B cell (primary cell): ENCODE measurements at regions not wholly inside any gene's neighbourhood (a gene's known extent, or its start where the extent isn't known, plus 50 kb on each side); places are given as distances from the start of the nearest gene placed in this dataset.

Experiments
- ATAC-seq: fragments of 200-7000 bp; cut with Tn5 transposase; one replicate; pipeline ENCODE4 v1.10.0; 2021; ENCODE audit warnings: low read depth, mild to moderate bottlenecking, moderate number of reproducible peaks, moderate library complexity
- CTCF ChIA-PET: fragments of 350-600 bp; sonication (Branson Sonifier 250); formaldehyde crosslinking; loops from one replicate; lab custom pipeline; 2021; ENCODE audit warnings: antibody characterized with exemption, inconsistent platforms; lab: Charles Lee
- POLR2A ChIA-PET: fragments of 350-600 bp; sonication (Branson Sonifier 250); formaldehyde crosslinking; loops from one replicate; lab custom pipeline; 2021; ENCODE audit warnings: antibody characterized with exemption; lab: Charles Lee
- DNase-seq: peaks from one replicate; pipeline ENCODE4 v3.0.0; 2013
- H2AFZ ChIP-seq: 2 replicates; pipeline ENCODE4 v1.6.1; 2012; ENCODE audit warnings: mild to moderate bottlenecking, low read depth, low read length; ENCODE audit not compliant: insufficient read depth, poor library complexity, severe bottlenecking
- H3K27ac ChIP-seq, 2 donors: 1 replicate in 1 of 2; 2 replicates in 1 of 2; pipeline ENCODE4 v1.5.1; 2012 to 2013; ENCODE audit warnings: low read length in 2 of 2, mild to moderate bottlenecking in 2 of 2, moderate library complexity in 1 of 2
- H3K27me3 ChIP-seq, 4 experiments: fragments of 200-600 bp in 1 of 4; sonication (generic) in 1 of 4; replicated peaks in 1 of 4; 1 replicate in 2 of 4; 2 replicates in 2 of 4; pipeline versions ENCODE4 v1.6.1 to v1.7.0; 2013 to 2016; ENCODE audit warnings: low read length in 3 of 4, mild to moderate bottlenecking in 2 of 4, mixed read lengths in 1 of 4, moderate library complexity in 1 of 4; ENCODE audit not compliant: insufficient read depth in 4 of 4, control insufficient read depth in 3 of 4; ENCODE audit errors: control extremely low read depth in 1 of 4
- H3K36me3 ChIP-seq, 2 experiments: replicated peaks in 1 of 2; 1 replicate in 1 of 2; 2 replicates in 1 of 2; pipeline versions ENCODE4 v1.6.1 to v1.7.1; 2013; ENCODE audit warnings: low read length in 1 of 2; ENCODE audit not compliant: insufficient read depth in 2 of 2, control insufficient read depth in 1 of 2; ENCODE audit errors: control extremely low read depth in 1 of 2, extremely low read depth in 1 of 2
- H3K4me1 ChIP-seq, 2 donors: fragments of 200-600 bp in 1 of 2; sonication (generic) in 1 of 2; 1 replicate in 1 of 2; 2 replicates in 1 of 2; pipeline versions ENCODE4 v1.5.1 to v1.6.1; 2013 to 2017; ENCODE audit warnings: low read length in 2 of 2; ENCODE audit not compliant: control insufficient read depth in 2 of 2, insufficient read depth in 2 of 2
- H3K4me2 ChIP-seq: replicated peaks from 2 replicates; pipeline ENCODE3; 2012; ENCODE audit warnings: mild to moderate bottlenecking, low read depth, low read length; ENCODE audit not compliant: poor library complexity, severe bottlenecking
- H3K4me3 ChIP-seq, 5 experiments: fragments of 200-600 bp in 1 of 5; sonication (generic) in 1 of 5; 1 replicate in 3 of 5; 2 replicates in 2 of 5; pipeline versions ENCODE4 v1.5.1 to v1.7.0; 2011 to 2016; ENCODE audit warnings: low read length in 4 of 5, mild to moderate bottlenecking in 4 of 5, low read depth in 2 of 5, control low read depth in 1 of 5, moderate library complexity in 1 of 5; ENCODE audit not compliant: insufficient read depth in 1 of 5; ENCODE audit errors: control extremely low read depth in 1 of 5, extremely low read depth in 1 of 5
- H3K79me2 ChIP-seq: fragments of 200-600 bp; sonication (generic); one replicate; pipeline ENCODE4 v1.6.0; 2016; ENCODE audit warnings: low read length; ENCODE audit not compliant: control insufficient read depth, insufficient read depth
- H3K9ac ChIP-seq: fragments of 200-600 bp; sonication (generic); 2 replicates; pipeline ENCODE4 v1.6.1; 2017; ENCODE audit warnings: mild to moderate bottlenecking, low read length, moderate library complexity
- H3K9me3 ChIP-seq, 3 donors: one replicate each; pipeline versions ENCODE4 v1.6.1 to v1.7.1; 2013; ENCODE audit warnings: low read length in 2 of 3; ENCODE audit not compliant: control insufficient read depth in 2 of 3, insufficient read depth in 1 of 3; ENCODE audit errors: control extremely low read depth in 1 of 3
- H4K20me1 ChIP-seq: 2 replicates; pipeline ENCODE4 v1.6.0; 2012; ENCODE audit warnings: mild to moderate bottlenecking, low read length; ENCODE audit not compliant: insufficient read depth, control insufficient read depth, poor library complexity, severe bottlenecking
- H3K27ac Mint-ChIP-seq: one replicate; pipeline ENCODE4 v1.8.0; 2021; ENCODE audit warnings: mixed read lengths
- H3K27me3 Mint-ChIP-seq: one replicate; pipeline ENCODE4 v1.8.0; 2021; ENCODE audit warnings: mixed read lengths
- H3K4me1 Mint-ChIP-seq: one replicate; pipeline ENCODE4 v1.8.0; 2021; ENCODE audit warnings: mixed read lengths
- H3K4me3 Mint-ChIP-seq: one replicate; pipeline ENCODE4 v1.8.0; 2021; ENCODE audit warnings: mixed read lengths
- H3K9me3 Mint-ChIP-seq: one replicate; pipeline ENCODE4 v1.8.0; 2022; ENCODE audit warnings: mixed read lengths; ENCODE audit not compliant: insufficient read depth
- EZH2 ChIP-seq: IDR thresholded peaks from 2 replicates; pipeline ENCODE4 v1.6.1; 2012; ENCODE audit warnings: borderline replicate concordance, low read depth, mild to moderate bottlenecking, moderate library complexity, low read length; ENCODE audit not compliant: insufficient read depth, poor library complexity, severe bottlenecking
- WGBS: methylation state at CpG from one replicate; pipeline ENCODE4 v1.1.5; 2013; ENCODE audit warnings: missing lambda C conversion rate; ENCODE audit not compliant: insufficient coverage; 5-methylcytosine and 5-hydroxymethylcytosine counted together
- intact Hi-C: fragments of 100-400 bp; cut with micrococcal nuclease; formaldehyde crosslinking; loops from one replicate; pipeline ENCODE4 v1.10.0; 2022
- TF ChIP-seq, protein P1 (sequence below): fragments of 200-600 bp; IDR thresholded peaks from one replicate; pipeline ENCODE4 v1.8.0; 2022; ENCODE audit warnings: antibody characterized with exemption, mild to moderate bottlenecking

- Histone ChIP-seq H2AFZ (no peak overlapping the region), H3K27me3 (no peaks in the 10 kb centered on the region), H3K36me3 (no peaks in the 10 kb centered on the region), H3K9ac (no peak overlapping the region), H3K27ac (no peak overlapping the region), H4K20me1 (no peaks in the 10 kb centered on the region), H3K4me1 (no peaks in the 10 kb centered on the region), H3K9me3 (no peaks in the 10 kb centered on the region), H3K79me2 (no peaks in the 10 kb centered on the region), H3K4me2 (no peak overlapping the region), H3K4me3 (no peak overlapping the region)
- ATAC-seq (no peak), DNase-seq (no peak)
- H3K9me3 Mint-ChIP-seq: no peaks in the 10 kb centered on the region
- ChIA-PET POLR2A (no interaction called here), CTCF (no interaction called here)
- H3K4me1 Mint-ChIP-seq: peaks cover 7% of the 10 kb centered on the region
- H3K27me3 Mint-ChIP-seq: peaks cover 10% of the 10 kb centered on the region
- H3K4me3 Mint-ChIP-seq: no peak overlapping the region
- H3K27ac Mint-ChIP-seq: no peak overlapping the region
- no peak for TF ChIP-seq EZH2
- TF ChIP-seq, protein P1, sequence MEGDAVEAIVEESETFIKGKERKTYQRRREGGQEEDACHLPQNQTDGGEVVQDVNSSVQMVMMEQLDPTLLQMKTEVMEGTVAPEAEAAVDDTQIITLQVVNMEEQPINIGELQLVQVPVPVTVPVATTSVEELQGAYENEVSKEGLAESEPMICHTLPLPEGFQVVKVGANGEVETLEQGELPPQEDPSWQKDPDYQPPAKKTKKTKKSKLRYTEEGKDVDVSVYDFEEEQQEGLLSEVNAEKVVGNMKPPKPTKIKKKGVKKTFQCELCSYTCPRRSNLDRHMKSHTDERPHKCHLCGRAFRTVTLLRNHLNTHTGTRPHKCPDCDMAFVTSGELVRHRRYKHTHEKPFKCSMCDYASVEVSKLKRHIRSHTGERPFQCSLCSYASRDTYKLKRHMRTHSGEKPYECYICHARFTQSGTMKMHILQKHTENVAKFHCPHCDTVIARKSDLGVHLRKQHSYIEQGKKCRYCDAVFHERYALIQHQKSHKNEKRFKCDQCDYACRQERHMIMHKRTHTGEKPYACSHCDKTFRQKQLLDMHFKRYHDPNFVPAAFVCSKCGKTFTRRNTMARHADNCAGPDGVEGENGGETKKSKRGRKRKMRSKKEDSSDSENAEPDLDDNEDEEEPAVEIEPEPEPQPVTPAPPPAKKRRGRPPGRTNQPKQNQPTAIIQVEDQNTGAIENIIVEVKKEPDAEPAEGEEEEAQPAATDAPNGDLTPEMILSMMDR: no peak
- 63% methylated on average over 1 of the region's 4 CpGs for WGBS
- intact Hi-C loops: no loop called here
Observed at GRCh38 chr6:33927112-33927511, 123.3 kb upstream of the MLN start.

GRCh38 chr6:33926451-33926850, 122.6 kb upstream of the MLN start:
- peaks cover 0 to 4% (median 0%) of the 10 kb centered on the region in 4 experiments for H3K27me3 ChIP-seq
- TF ChIP-seq, protein P1: no peak
- no peak for TF ChIP-seq EZH2
- H3K4me3 ChIP-seq: no peak overlapping the region
- H3K27me3 Mint-ChIP-seq: peaks cover 6% of the 10 kb centered on the region
- no peaks in the 10 kb centered on the region for H3K79me2 ChIP-seq
- no peak overlapping the region for H3K4me3 Mint-ChIP-seq
- H3K9ac ChIP-seq: no peak overlapping the region
- 100% methylated on average over 2 of the region's 4 CpGs for WGBS
- H3K9me3 Mint-ChIP-seq: no peaks in the 10 kb centered on the region
- H3K27ac ChIP-seq: no peak overlapping the region
- ATAC-seq (no peak), DNase-seq (no peak)
- no peaks in the 10 kb centered on the region for H3K9me3 ChIP-seq
- no peaks in the 10 kb centered on the region for H3K4me1 ChIP-seq
- ChIA-PET POLR2A (no interaction called here), CTCF (no interaction called here)
- intact Hi-C loops: no loop called here
- H3K4me1 Mint-ChIP-seq: peaks cover 7% of the 10 kb centered on the region
- H4K20me1 ChIP-seq: no peaks in the 10 kb centered on the region
- H3K27ac Mint-ChIP-seq: no peak overlapping the region
- no peak overlapping the region for H3K4me2 ChIP-seq
- no peaks in the 10 kb centered on the region for H3K36me3 ChIP-seq
- no peak overlapping the region for H2AFZ ChIP-seq
